Thoracic aorta (tissue), 2 donors: ENCODE measurements at regions not wholly inside any gene's neighbourhood (a gene's known extent, or its start where the extent isn't known, plus 50 kb on each side); places are given as distances from the start of the nearest gene placed in this dataset.

ENCODE experiments used
- ATAC-seq: fragments of 150-250 bp; one replicate; pipeline ENCODE4 v1.8.0; 2017; ENCODE audit warnings: low read depth; ENCODE audit not compliant: insufficient number of reproducible peaks, low FRiP score
- DNase-seq: peaks from one replicate; pipeline ENCODE4 v3.0.0-alpha.2; 2020; ENCODE audit warnings: low spot score
- H3K27ac ChIP-seq, 2 donors: fragments of 200-600 bp; sonication (generic); 1 replicate in 1 of 2; 2 replicates in 1 of 2; pipeline ENCODE4 v1.5.1; 2016; ENCODE audit warnings: mild to moderate bottlenecking in 2 of 2, moderate library complexity in 2 of 2
- H3K27me3 ChIP-seq: fragments of 200-600 bp; sonication (generic); replicated peaks from 2 replicates; pipeline ENCODE4 v1.6.0; 2016; ENCODE audit warnings: mild to moderate bottlenecking; ENCODE audit not compliant: insufficient read depth
- H3K36me3 ChIP-seq: fragments of 200-600 bp; sonication (generic); one replicate; pipeline ENCODE4 v1.5.1; 2016
- H3K4me1 ChIP-seq, 2 donors: fragments of 200-600 bp; sonication (generic); 1 replicate in 1 of 2; 2 replicates in 1 of 2; pipeline versions ENCODE4 v1.5.1 to v1.6.0; 2016; ENCODE audit warnings: low read depth in 2 of 2, mild to moderate bottlenecking in 1 of 2; ENCODE audit not compliant: control insufficient read depth in 1 of 2
- H3K4me3 ChIP-seq: fragments of 200-600 bp; sonication (generic); 2 replicates; pipeline ENCODE4 v1.5.1; 2016; ENCODE audit warnings: mild to moderate bottlenecking
- H3K9me3 ChIP-seq: fragments of 200-600 bp; sonication (generic); 2 replicates; pipeline ENCODE4 v1.5.1; 2016
- CTCF ChIP-seq: fragments of 200-600 bp; sonication (generic); IDR thresholded peaks from one replicate; pipeline ENCODE4 v1.5.1; 2019; ENCODE audit warnings: antibody characterized with exemption

- Histone ChIP-seq H3K4me3 (no peak overlapping the region), H3K9me3 (no peaks in the 10 kb centered on the region), H3K27me3 (no peaks in the 10 kb centered on the region), H3K27ac (no peak overlapping the region), H3K4me1 (no peaks in the 10 kb centered on the region), H3K36me3 (no peaks in the 10 kb centered on the region)
- no peak for TF ChIP-seq CTCF
- ATAC-seq (no peak), DNase-seq (no peak)
These were observed 186.9 kb upstream of the CAND1 start for GRCh38 chr12:67082221-67082620.

- no peak for TF ChIP-seq CTCF
- Histone ChIP-seq H3K36me3 (no peaks in the 10 kb centered on the region), H3K4me3 (no peak overlapping the region), H3K27ac (no peak overlapping the region), H3K4me1 (no peaks in the 10 kb centered on the region), H3K9me3 (no peaks in the 10 kb centered on the region), H3K27me3 (no peaks in the 10 kb centered on the region)
- DNase-seq (no peak), ATAC-seq (no peak)
These were observed 183.5 kb upstream of the CAND1 start for GRCh38 chr12:67085699-67086098.

GRCh38 chr12:67086116-67086515, 183.0 kb upstream of the CAND1 start:
- no peaks in the 10 kb centered on the region for H3K9me3 ChIP-seq
- no peak for ATAC-seq

GRCh38 chr12:67088401-67089118, 180.6 kb upstream of the CAND1 start:
- no peaks in the 10 kb centered on the region for H3K9me3 ChIP-seq
- no peak overlapping the region for H3K27ac ChIP-seq
- no peaks in the 10 kb centered on the region for H3K4me1 ChIP-seq
- no peak overlapping the region for H3K4me3 ChIP-seq
- ATAC-seq, result no peak
- no peak for TF ChIP-seq CTCF
- no peak for DNase-seq
- no peaks in the 10 kb centered on the region for H3K36me3 ChIP-seq
- no peaks in the 10 kb centered on the region for H3K27me3 ChIP-seq

More at GRCh38 chr12:67086116-67086515, 183.0 kb upstream of the CAND1 start:
- Histone ChIP-seq H3K27ac (no peak overlapping the region), H3K36me3 (no peaks in the 10 kb centered on the region), H3K4me1 (no peaks in the 10 kb centered on the region), H3K27me3 (no peaks in the 10 kb centered on the region), H3K4me3 (no peak overlapping the region)
- DNase-seq, result no peak
- TF ChIP-seq CTCF, result no peak

GRCh38 chr12:67091204-67091603, 178.0 kb upstream of the CAND1 start:
- Histone ChIP-seq H3K36me3 (no peaks in the 10 kb centered on the region), H3K27ac (no peak overlapping the region), H3K4me1 (no peaks in the 10 kb centered on the region), H3K27me3 (no peaks in the 10 kb centered on the region), H3K4me3 (no peak overlapping the region), H3K9me3 (no peaks in the 10 kb centered on the region)
- TF ChIP-seq CTCF, result no peak
- DNase-seq, result no peak
- no peak for ATAC-seq
